ENCODE measurements at regions not wholly inside any gene's neighbourhood (a gene's known extent, or its start where the extent isn't known, plus 50 kb on each side); places are given as distances from the start of the nearest gene placed in this dataset.
"Not testable (repeated sequence)": the region's sequence is repeated elsewhere in the genome, so short reads cannot be mapped to it uniquely, and the experiment has no call there.

DNA sequence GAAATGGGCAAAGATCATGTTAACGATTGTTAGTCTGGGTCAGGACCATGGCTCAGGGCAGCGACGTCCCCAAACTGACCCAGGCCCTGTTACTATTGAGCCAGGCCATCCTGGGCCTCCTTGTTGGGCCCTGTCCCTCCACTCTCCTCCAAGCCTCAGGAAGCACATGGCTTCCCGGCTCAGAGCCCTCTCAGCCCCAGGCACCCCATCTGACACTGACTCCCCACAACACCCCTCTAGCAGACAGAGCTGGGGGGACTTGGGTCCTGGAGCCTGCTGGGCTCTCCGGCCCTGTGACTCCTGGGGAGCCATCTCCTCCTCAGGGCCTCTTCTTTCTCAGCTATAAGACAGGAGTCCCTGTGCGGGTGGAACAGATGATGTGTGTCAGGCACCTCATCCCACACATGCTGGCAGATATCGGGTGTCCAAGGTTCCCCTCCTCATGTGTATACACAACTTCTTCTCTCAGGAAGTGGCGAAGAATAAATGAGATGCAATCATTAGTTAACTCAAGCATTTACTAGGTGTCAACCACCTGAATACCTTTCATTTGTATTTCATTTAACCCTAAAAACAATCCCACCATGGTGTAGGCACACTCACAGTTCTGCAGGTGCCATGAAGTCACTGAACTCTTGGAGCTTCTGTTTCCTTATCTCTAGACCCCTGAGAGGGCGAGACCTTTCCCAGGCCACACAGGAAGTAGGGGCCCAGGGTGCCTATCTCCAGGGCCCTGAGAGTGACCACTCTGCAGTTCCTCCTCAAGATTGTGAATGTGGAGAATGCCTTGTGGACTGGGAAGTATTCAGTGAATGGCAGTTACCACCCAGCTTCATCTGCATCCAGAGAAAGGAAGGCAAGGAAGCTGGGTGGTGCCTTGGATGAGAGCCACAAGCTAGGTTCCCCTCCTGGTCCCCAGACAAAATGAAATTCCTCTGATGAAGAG is 282.5 kb upstream of the TLE3 start:
- no peaks in the 10 kb centered on the region for H3K27me3 ChIP-seq (replicated peaks)
- peak in 1 of 2 experiments; percentile 24 for DNase-seq (ENCODE audit: low read depth in 1 of 2, low spot score in 2 of 2)
- H3K4me1 ChIP-seq (replicated peaks), result 0 out of 2 replicates have a peak, but pooled peaks cover 1% of the 10 kb centered on the region
- no peaks in the 10 kb centered on the region for H3K9me3 ChIP-seq (replicated peaks)
- no peak overlapping the region for H3K4me3 ChIP-seq
- H3K27ac ChIP-seq, result no peak overlapping the region
- H3K36me3 ChIP-seq, result no peaks in the 10 kb centered on the region

DNA sequence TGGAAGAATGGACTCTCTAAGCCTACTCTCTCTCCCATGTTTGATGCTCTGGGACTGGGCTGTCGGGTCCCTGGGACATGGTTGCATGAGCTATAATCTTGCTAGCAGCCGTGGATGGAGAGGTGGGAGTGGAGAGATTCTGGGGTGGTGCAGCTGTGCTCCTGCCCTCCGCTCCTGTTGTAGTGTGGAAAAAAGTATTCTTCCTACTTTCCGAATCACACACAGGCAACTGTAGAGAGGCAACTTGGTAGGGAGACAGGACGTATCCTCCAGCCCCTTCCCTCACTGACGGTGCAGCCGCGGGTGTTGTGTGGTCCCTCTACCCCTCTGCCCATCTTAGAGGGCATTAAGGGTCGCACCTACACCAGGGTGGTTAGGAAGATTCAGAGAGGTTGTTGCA is 281.4 kb upstream of the TLE3 start:
- H3K36me3 ChIP-seq, result no peaks in the 10 kb centered on the region

DNA sequence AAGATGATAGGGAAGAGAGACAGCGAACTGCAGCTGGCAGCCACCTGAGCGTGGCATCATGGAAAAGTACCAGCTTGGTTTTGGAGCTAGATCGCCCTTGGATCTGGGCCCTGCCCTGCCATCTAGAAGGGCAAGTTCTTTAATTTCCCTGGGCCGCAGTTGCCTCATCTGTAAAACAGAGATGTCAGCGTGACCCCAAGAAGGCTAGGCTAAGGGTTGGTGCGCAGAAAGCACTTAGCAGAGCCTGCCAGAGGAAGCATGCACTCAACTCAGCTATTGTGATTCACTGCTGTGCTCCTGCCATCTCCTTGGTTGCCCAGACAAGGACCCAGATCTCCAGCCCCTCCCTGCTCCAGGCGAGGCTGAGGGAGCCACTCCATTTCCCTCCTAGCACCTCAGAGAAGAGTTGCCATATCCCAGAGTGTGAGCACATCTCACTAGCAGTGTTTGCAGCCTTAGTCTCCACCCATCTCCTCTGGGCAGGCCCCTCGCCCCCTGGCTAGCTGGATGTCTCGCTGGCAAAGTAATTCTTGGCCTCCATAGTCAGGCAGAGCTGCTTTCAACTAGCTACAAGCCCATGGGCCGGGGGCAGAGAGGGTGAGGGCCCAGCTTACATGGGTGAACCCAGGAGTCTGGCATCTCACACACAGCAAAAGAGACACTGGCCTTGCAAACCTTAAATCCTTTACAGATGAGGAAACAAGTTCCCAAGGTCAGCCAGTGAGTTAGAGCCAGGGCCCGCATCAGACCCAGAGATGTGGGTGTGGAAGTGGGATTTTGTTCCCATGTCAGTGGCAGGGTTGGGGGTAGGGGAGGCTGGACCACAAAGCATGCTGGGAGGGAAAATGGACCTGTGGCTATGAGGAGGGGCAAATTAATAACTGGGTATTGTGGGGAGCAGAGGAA is 280.7 kb upstream of the TLE3 start:
- DNase-seq (ENCODE audit: low read depth in 1 of 2, low spot score in 2 of 2), result peak in 1 of 2 experiments; percentile 29
- Histone ChIP-seq H3K9me3 (replicated peaks) (no peaks in the 10 kb centered on the region), H3K36me3 (no peaks in the 10 kb centered on the region), H3K27ac (no peak overlapping the region), H3K4me1 (replicated peaks) (0 out of 2 replicates have a peak, but pooled peaks cover 3% of the 10 kb centered on the region), H3K27me3 (replicated peaks) (no peaks in the 10 kb centered on the region), H3K4me3 (no peak overlapping the region)

More for the DNA sequence above, 281.4 kb upstream of the TLE3 start:
- peak in 1 of 2 experiments; percentile 27 for DNase-seq (ENCODE audit: low read depth in 1 of 2, low spot score in 2 of 2)
- Histone ChIP-seq H3K27me3 (replicated peaks) (no peaks in the 10 kb centered on the region), H3K4me1 (replicated peaks) (0 out of 2 replicates have a peak, but pooled peaks cover 3% of the 10 kb centered on the region), H3K4me3 (no peak overlapping the region), H3K9me3 (replicated peaks) (no peaks in the 10 kb centered on the region), H3K27ac (no peak overlapping the region)

DNA sequence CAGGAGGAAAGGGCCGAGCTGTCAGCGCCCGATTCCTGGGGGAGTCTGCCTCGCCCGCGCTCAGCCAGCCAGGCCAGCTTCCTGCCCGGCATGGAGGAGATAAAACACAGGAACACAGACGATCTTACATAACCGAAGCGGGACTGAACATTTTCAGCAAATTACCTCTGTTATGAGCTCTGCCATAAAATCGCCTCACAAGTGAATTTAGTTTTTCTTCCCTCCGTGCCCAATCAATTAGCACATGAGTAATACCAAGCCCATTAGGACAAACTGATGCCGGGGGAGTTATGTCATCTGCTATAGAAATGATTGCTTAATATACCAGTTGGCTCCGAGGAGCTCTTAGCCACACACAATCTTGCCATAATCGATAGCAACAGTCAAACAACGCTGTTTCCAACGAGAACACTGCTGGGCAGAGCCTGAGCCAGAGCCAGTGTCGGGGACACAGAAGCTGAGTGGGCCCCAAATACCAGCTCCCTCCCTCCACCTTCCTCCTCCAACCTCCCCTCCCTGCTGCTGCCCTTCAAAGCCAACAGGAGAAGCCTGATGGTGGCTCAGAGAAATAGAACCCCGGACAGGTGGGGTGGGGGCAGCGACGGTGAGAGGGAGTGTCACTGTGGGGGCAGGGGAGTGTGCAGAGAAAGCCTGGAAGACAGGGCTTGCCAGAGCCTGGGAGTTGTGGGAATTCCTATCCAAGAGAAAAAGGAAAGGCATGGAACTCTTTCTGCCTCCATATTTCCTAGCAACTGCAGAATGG is 279.4 kb upstream of the TLE3 start:
- Histone ChIP-seq H3K27ac (no peak overlapping the region), H3K36me3 (no peaks in the 10 kb centered on the region), H3K4me1 (replicated peaks) (0 out of 2 replicates have a peak, but pooled peaks cover 3% of the 10 kb centered on the region), H3K4me3 (no peak overlapping the region), H3K9me3 (replicated peaks) (no peaks in the 10 kb centered on the region), H3K27me3 (replicated peaks) (no peaks in the 10 kb centered on the region)
- peak in 1 of 2 experiments; percentile 31 for DNase-seq (ENCODE audit: low read depth in 1 of 2, low spot score in 2 of 2)

DNA sequence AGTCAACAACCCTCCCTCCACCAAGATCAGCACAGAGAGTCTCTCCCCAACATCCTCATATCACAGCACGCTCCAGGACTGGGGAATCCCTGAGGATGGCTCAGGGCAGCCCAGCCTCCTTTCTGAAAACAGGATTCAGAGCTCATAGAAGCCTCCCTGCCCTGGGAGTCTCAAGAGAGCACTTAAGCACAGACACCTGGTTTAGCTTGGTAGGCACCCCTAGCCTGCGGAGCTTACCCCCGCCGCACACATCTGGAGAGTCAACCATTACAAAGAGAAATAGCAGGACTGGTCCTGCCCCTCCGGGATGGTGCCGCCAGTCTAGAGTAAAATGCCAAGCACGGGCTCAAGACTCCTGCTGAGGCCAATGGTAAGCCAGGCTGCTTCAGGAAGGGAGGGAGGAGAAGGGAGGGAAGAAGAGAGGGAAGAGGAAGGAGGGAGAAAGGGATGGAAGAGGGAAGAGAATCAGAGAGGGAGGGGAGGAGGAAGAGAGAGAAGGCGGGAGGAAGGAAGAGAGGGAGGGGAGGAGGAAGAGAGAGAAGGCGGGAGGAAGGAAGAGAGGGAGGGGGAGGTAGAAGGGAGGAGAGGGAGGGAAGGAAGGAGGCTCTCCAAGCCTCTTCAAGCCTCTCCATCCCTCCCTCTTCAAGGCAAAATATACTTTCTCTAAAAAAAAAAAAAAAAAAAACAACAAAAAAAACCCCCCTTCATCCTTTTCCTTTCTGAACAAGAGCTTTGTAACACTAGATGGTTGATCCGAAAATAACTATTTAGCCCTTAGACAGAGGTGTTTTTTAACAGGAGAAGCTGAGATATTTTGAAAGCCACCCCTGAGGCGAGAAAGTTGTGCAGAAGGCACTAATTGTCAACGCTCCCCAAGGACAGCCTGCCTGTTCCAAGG is 278.6 kb upstream of the TLE3 start:
- no peaks in the 10 kb centered on the region for H3K27me3 ChIP-seq (replicated peaks)

DNA sequence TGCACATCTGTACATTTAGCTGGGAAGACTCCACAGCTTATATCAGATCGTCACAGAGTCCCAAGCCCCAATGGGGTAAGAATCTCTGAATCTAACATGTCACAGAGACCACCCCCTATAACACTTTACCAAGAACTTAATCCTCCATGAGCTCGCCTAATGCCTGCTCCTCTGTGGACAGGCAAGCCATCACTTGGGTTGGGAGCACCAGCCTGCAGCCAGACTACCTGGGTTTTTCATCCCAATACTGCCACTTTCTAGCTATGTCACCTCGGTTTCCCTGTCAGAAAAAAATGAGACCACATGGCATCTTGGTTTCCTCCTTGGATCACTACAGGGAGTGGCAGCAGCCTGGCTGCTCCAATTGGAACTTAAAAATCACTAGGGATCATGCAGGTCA is 277.9 kb upstream of the TLE3 start:
- no peaks in the 10 kb centered on the region for H3K27me3 ChIP-seq (replicated peaks)
- H3K36me3 ChIP-seq, result no peaks in the 10 kb centered on the region
- H3K27ac ChIP-seq, result no peak overlapping the region
- no peaks in the 10 kb centered on the region for H3K9me3 ChIP-seq (replicated peaks)
- H3K4me1 ChIP-seq (replicated peaks), result 0 out of 2 replicates have a peak, but pooled peaks cover 3% of the 10 kb centered on the region
- DNase-seq (ENCODE audit: low read depth in 1 of 2, low spot score in 2 of 2), result no peak
- no peak overlapping the region for H3K4me3 ChIP-seq

More for the DNA sequence above, 278.6 kb upstream of the TLE3 start:
- peak in 1 of 2 experiments; percentile 30 for DNase-seq (ENCODE audit: low read depth in 1 of 2, low spot score in 2 of 2)
- Histone ChIP-seq H3K9me3 (replicated peaks) (no peaks in the 10 kb centered on the region), H3K36me3 (no peaks in the 10 kb centered on the region), H3K4me3 (no peak overlapping the region), H3K27ac (no peak overlapping the region), H3K4me1 (replicated peaks) (0 out of 2 replicates have a peak, but pooled peaks cover 3% of the 10 kb centered on the region)

DNA sequence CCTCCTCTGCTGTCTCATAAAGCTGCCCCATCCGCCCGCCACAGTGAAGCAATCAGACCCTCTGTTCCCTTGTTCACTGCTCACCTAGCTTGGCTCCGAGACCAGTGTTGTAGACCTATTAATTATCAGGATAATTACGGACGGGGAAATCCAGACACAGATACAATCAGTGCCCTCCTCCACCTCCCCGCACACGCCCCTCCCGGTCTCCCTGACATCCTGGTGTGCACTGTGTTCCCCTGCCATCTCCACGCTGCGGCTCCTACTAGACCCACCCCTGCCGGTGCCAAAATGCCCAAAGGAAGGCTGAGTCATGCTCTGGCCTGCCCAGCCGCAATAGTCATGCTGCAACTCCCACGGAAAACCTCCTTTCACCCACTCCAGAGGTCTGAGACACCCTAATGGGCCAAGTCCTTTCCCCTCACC is 277.3 kb upstream of the TLE3 start:
- Histone ChIP-seq H3K27ac (no peak overlapping the region), H3K9me3 (replicated peaks) (no peaks in the 10 kb centered on the region), H3K4me1 (replicated peaks) (0 out of 2 replicates have a peak, but pooled peaks cover 3% of the 10 kb centered on the region), H3K36me3 (no peaks in the 10 kb centered on the region), H3K27me3 (replicated peaks) (no peaks in the 10 kb centered on the region), H3K4me3 (no peak overlapping the region)
- peak in 1 of 2 experiments; percentile 49 for DNase-seq (ENCODE audit: low read depth in 1 of 2, low spot score in 2 of 2)

DNA sequence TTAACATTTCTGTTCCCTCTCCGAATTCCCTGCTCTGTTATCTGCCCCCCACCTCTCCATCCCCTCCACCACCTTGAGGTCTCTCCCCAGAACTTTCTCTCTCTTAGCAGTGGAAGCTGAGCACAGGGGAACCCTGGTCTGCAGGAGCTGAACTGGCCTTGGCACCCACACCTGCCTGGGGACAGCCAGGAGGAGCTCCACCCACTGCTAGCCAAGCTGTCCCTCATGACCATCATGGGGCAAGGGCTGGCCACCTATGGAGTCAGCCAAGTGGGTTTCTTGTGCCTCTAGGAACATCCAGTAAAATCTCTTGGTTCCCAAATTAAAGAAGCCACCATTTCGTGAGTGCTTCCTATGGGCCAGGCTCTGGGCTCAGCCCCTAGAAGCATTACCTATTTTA is 276.4 kb upstream of the TLE3 start:
- Histone ChIP-seq H3K4me1 (replicated peaks) (0 out of 2 replicates have a peak, but pooled peaks cover 3% of the 10 kb centered on the region), H3K27me3 (replicated peaks) (no peaks in the 10 kb centered on the region), H3K36me3 (no peaks in the 10 kb centered on the region), H3K27ac (no peak overlapping the region), H3K9me3 (replicated peaks) (no peaks in the 10 kb centered on the region), H3K4me3 (no peak overlapping the region)
- no peak for DNase-seq (ENCODE audit: low read depth in 1 of 2, low spot score in 2 of 2)

DNA sequence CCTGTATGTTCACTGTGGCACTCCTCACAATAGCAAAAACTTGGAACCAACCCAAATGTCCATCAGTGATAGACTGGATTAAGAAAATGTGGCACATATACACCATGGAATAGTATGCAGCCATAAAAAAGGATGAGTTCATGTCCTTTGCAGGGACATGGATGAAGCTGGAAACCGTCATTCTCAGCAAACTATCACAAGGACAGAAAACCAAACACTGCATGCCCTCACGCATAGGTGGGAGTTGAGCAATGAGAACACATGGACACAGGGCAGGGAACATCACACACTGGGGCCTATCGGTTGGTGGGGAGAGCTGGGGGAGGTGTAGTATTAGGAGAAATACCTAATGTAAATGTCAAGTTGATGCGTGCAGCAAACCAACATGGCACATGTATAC is 275.7 kb upstream of the TLE3 start:
- H3K27ac ChIP-seq; H3K4me1 ChIP-seq (replicated peaks); H3K36me3 ChIP-seq; H3K27me3 ChIP-seq (replicated peaks); H3K4me3 ChIP-seq; H3K9me3 ChIP-seq (replicated peaks); DNase-seq (ENCODE audit: low read depth in 1 of 2, low spot score in 2 of 2): not testable (repeated sequence)

DNA sequence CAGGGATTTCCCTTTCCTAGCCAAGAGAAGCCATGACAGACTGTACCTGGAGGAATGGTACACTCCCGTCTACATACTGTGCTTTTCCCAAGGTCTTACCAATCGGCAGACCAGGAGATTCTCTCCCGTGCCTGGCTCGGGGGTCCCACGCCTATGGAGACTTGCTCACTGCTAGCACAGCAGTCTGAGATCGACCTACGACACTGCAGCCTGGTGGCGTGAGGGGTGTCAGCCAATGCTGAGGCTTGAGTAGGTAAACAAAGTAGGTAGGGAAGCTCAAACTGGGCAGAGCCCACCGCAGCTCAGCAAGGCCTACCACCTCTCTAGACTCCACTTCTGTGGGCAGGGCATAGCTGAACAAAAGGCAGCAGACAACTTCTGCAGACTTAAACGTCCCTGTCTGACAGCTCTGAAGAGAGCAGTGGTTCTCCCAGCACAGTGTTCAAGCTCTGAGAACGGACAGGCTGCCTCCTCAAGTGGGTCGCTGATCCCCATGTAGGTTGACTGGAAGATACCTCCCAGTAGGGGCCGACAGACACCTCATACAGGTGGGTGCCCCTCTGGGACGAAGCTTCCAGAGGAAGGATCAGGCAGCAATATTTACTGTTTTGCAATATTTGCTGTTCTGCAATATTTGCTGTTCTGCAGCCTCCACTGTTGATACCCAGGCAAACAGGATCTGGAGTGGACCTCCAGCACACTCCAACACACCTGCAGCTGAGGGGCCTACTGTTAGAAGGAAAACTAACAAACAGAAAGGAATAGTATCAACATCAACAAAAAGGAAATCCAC is 270.4 kb upstream of the TLE3 start:
- H3K4me3 ChIP-seq; H3K36me3 ChIP-seq; H3K27ac ChIP-seq; H3K4me1 ChIP-seq (replicated peaks); H3K27me3 ChIP-seq (replicated peaks); H3K9me3 ChIP-seq (replicated peaks); DNase-seq (ENCODE audit: low read depth in 1 of 2, low spot score in 2 of 2): not testable (repeated sequence)

DNA sequence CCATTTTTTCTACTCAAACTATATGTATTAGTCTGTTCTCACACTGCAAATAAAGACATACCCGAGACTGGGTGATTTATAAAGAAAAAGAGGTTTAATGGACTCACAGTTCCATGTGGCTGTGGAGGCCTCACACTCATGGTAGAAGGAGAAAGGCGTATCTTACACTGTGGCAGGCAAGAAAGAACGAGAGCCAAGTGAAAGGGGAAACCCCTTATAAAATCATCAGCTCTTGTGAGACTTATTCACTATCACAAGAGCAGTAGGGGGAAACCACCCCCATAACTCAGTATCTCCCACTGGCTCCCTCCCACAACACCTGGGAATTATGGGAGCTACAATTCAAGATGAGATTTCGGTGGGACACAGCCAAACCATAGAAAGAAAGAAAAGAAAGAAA is 266.3 kb upstream of the TLE3 start:
- H3K36me3 ChIP-seq; H3K9me3 ChIP-seq (replicated peaks); H3K27ac ChIP-seq; DNase-seq (ENCODE audit: low read depth in 1 of 2, low spot score in 2 of 2); H3K27me3 ChIP-seq (replicated peaks); H3K4me1 ChIP-seq (replicated peaks); H3K4me3 ChIP-seq: not testable (repeated sequence)

DNA sequence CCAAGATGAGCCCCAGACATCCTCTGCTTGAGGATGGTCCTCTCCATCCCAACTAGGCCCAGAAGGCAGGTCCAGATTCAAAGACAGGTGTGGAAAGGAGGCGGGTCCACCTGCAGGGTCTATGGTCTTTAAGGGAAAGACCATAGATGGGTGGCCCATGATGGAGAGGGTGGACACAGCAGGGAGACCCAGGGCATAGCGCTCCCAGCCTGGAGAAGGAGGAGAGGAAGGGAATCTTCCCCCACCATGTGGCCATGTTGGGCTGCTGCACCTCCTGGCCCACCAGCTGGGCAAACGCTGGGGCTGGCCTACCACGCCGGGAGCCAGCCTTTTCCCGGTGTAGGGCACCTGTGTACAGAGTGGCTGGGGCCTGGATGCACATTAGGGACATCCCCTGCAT is 265.2 kb upstream of the TLE3 start:
- DNase-seq (ENCODE audit: low read depth in 1 of 2, low spot score in 2 of 2), result peak; percentile 15 to 49
- H3K27ac ChIP-seq, result no peak overlapping the region

More for the DNA sequence above, 265.2 kb upstream of the TLE3 start:
- H3K9me3 ChIP-seq (replicated peaks), result no peaks in the 10 kb centered on the region
- no peaks in the 10 kb centered on the region for H3K36me3 ChIP-seq
- 0 out of 2 replicates have a peak, but pooled peaks cover 4% of the 10 kb centered on the region for H3K27me3 ChIP-seq (replicated peaks)
- no peaks in the 10 kb centered on the region for H3K4me1 ChIP-seq (replicated peaks)
- no peak overlapping the region for H3K4me3 ChIP-seq
